Head of caudate nucleus (tissue), 42 donors: ENCODE measurements at regions not wholly inside any gene's neighbourhood (a gene's known extent, or its start where the extent isn't known, plus 50 kb on each side); places are given as distances from the start of the nearest gene placed in this dataset.
A peak's percentile ranks its signal among the peaks of the same experiment; 100 is the strongest.

ENCODE experiments used
- DNase-seq, 42 donors: peaks; one replicate each; pipeline versions ENCODE4 v3.0.0 to v3.0.0-alpha.2; 2020 to 2021; ENCODE audit warnings: mixed read lengths in 7 of 42
- intact Hi-C: fragments of 100-400 bp; cut with DNase I; formaldehyde crosslinking; loops from one replicate; pipeline ENCODE4 v1.15.0; 2022

DNA sequence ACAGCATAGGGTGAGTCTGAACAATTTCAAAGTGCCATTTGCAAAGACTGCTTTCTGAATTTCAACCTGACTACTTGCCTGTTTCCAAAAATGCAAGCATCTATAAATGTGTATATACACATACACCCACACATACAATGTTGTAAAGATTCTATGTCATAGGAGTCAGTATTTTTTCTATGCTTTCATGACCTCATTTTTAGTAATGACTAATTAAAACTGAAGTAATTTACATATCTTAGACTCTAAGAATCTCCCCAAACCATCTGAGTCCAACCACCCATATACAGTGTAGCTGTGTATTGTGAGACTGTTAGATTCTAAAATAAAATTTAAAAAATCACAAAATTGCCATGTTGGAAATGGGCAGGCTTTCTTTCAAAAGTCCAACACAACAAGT lies 162.0 kb upstream of the STK17B start:
- DNase-seq = no peak
- intact Hi-C loops = no loop called here

DNA sequence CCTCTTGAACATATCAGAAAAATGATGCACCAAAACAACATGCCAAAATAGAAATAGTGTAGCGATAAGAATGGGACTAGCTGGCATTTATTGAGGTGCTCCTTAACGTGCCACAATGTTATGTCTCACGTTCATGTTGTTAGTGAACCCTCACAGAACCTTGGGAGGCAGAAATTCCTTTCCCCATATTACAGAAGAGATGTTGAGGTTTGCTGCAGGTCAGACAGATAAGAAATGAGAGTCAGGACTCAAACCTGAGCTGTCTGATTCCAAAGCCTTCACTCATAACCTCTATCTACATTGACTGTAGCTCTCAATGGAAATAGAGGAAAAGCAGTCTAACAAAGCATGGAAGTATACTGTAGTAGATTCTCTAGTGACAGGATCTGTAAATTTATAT lies 163.3 kb upstream of the STK17B start:
- intact Hi-C loops = no loop called here
- no peak for DNase-seq

DNA sequence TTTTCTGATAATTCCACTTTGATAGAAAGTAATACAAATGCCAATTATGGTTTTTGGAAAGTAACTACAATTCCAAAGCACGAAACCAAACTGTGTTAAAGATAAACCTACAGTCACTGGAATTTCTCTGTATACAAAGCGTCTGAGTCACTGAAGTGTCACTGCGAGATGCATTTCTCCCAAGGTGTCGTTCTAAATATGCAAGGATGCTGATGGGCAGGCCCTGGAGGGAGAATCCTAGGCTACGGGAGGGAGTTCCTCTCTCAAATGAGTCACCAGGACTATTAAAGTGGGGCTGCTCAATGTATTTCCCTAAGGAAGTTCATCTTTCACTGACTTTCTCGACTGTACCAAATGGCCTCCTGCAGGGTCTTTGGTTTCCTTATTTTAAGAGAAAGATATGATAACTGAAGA lies 163.8 kb upstream of the STK17B start:
- no peak for DNase-seq
- intact Hi-C loops = no loop called here

DNA sequence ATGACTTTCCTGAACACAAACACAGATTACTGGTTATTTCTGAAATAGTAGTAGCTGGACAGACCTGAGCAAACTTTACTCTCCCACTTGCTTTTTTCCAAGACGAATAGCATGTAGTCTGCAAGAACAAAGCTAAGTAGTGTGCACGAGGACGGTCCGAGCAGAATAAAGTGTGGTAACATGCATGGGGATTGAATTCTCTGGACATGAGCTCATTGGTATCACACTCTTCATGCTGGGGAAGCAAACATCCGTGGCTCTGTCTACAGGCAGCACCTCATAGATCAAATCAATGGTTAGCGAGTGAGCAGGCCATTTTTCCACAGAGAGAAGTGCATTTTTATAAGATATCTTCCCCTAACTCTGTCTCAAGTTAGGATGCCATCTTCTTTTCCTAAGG lies 164.8 kb upstream of the STK17B start:
- intact Hi-C loops = no loop called here
- no peak for DNase-seq

DNA sequence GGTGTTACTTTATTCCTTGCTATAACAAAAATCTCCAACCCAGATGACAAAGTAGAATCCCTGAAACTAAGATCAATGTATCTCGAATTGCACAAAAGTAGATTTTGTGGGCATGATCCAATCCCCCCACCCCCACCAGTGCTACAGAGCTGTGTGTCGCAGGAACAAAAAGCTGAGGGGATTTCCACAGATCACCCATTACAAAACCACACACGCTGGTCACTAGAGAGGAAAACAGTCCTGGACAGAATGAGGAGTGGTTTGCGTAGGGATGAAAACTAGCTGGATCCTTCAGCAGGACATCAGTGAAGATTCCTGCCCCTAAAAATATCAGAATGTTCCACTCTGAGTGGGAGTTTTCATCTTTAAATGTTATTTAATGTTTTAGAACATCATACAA lies 165.3 kb upstream of the STK17B start:
- no peak for DNase-seq
- intact Hi-C loops = no loop called here

DNA sequence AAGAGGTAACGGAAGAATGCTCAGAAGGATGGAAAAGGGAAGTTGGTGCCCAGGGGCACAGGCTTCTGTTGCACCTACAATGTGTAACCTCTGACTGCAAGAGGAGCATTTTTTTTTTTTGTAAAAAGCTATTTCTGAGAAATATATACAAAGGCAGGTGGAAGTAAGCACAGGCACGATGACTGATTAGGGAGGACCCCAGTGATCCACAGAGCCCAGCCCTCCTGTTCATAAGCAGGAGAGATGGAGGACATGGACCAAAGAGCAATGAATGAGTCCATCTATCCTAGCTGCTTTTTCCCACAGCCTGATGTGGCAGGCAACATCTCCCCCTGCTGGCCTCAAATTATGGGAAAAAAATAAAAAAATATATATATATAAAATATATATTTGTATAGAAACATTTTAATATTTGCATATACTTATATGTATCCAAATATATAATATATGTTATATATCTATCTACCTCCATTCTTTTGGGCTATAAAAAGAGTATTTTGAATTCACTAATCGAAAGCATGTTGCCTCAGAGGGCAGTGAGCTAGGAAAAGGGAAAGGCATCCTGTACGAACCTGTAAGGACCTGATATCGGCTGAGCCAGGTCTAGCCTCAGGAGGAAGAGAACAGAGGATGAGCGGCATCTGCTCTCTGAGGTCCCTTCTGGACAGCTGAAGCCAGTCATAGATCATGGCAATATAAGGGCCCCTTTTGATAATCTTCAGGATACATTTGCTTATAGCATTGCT lies 166.0 kb upstream of the STK17B start:
- DNase-seq = peak in 5 of 42 donors; percentile 11 to 57 (median 20)
- intact Hi-C loops = no loop called here

DNA sequence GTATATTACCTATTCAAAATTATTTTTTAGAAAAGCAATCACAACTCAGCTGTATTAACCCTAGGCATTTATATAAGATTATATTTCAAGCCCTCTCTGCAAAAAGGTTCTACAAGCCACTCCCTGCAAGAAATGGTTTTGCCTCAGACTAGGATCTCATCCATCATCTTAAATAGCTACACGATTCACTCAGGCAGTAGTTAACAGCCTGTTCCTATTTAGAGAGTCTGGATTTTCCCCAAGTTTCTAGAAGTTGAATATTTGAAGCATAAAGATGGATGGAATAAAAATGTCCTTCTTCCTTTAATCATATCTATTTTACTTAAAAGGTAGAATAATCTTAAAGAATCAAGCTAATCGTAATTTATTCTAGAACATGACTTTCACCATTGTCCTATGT lies 167.1 kb upstream of the STK17B start:
- no peak for DNase-seq
- intact Hi-C loops = no loop called here

DNA sequence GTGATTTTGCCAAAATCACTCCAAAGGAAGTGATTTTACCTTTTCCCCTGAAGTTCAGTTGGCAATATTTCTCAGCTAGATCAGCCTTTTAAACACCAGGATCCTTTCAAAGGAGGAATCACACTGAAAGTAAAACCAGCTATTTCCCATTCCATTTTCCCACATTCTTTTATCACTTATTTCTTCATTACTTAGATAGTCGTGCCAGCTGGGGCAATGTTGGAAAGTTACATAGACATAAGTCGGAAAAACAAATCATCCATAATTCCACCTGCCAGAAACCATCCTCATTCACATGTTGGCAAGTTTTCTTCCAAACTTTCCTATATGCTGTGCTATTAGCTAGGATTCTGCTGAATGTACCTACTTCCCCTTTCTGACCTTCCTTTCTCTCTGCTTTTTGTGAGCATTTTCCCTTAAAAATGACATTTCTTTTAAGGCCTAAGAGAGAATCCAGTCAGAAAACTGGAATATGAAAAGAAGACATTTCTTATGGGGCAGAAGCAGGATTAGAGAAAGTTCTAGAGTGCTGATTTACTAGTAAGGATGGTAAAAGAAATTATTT lies 170.0 kb upstream of the STK17B start:
- intact Hi-C loops = no loop called here
- DNase-seq = no peak

DNA sequence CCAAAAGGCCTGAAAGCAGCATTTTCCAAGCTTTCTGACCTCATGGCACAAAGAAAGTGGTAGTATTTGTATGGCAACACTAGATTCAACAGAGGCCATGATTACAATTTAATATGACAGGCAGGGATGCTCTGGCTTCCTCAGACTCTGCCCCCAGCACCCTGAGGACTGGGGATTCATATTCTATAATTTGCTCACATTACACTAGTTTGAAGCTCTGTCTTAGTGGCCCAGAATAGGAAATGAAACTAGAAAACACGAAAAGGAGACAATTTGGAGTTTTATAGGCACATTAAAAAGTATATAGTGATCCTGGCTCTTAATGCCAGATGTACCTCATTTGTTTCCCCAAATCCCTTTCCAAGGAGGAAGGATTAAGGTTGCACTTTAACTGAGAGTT lies 173.0 kb upstream of the STK17B start:
- intact Hi-C loops = no loop called here
- DNase-seq = no peak

DNA sequence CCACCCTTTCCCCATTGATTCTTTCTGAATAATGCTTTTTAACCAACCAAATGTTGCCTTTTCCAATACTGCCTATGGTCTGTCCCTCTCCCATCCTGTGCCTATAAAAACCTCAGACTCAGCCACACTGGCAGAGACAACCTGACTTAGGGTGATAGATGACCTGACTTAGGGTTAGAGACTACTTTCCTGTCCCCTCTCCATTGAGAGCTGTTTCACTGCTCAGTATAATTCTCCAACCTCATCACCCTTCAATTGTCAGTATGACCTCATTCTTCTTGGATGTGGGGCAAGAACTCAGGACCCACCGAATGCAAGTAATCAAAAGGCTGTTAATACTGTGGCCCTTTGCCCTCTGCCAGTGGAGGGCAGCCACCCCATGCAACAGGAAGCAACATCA lies 182.3 kb upstream of the STK17B start:
- no peak for DNase-seq
- intact Hi-C loops = no loop called here

DNA sequence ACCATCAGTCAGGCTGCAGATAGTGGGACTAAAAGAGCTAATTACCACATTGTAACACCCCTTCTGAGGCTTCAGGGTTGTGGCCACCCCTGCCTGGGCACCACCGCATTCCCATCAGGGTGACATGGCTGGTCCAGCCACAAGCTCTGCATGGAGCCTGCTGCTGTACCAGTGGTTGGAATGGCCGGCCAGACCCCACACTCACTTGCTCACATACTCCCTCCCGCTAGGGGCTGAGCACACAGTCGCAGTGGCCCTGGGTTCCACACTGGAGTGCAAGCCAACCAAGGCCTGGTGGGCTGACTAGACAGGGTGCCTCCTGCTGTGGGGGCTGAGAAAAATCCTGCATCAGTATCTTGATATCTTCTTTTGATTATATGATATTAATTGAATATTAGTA lies 182.8 kb upstream of the STK17B start:
- intact Hi-C loops = no loop called here
- no peak for DNase-seq

DNA sequence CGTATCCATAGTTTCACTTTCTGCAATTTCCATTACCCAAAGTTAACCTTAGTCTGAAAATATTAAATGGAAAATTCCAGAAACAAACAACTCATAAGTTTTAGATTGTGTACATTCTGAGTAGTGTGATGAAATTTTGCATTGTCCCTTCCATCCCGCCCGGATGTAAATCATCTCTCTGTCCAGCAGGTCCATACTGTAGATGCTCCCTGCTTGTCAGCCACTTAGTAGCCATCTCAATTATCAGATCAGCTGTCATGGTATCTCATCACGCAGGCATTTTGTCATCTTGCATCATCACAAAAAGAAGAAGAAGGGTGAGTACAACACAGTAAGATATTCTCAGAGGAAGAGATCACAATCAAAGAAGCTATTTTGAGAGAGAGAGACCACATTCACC lies 185.0 kb upstream of the STK17B start:
- no peak for DNase-seq
- intact Hi-C loops = no loop called here

DNA sequence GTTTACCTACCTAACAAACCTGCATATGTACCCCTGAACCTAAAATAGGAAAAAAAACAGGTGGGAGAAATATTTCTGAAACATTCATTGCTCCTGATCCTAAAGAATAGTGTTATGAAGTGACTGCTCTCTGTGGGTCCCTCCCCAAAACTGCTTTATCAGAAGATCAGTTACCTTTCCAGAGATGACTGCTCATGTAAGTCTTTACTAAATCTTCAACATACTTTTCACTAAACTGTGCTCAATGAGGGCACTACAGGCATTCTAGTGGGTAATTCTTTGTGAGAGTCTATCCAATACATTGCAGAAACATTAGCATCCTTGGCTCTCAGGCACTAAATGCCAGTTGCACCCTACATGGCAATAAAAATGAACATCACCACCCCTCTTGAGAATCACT lies 189.3 kb upstream of the STK17B start:
- intact Hi-C loops = no loop called here
- DNase-seq = no peak

DNA sequence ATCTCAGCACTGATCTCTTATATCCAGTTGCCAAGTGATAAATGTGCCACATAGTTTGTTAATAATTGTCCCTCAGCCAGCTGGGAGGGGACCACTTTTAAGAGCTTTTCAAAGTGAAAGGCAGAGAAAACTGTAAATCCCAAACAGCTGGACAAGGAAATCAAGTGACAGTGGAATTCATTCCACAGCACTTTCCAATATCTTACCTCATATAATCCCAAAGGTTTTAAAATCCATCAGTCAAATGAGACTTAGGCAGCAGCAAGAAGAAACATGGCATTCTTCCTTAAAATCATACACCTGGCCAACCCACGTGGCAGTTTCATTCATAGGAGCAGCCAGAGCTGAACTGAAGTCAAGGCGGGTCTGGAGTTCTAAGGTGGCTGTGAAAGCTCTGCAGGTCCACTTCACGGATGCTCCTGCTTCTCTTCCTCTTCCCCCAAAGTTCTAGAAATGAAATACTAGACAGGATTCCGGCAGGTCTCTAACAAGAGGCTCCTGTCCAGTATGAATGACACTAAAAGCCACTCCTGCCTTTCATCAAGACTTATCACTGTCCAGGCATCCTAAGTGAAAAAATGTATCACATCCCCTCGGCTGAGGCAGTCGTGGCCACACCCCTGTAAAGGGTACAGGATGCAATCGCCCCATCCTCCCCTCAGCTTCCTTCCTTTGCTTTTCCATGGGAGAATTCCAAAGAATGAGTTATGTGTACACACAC lies 190.4 kb upstream of the STK17B start:
- intact Hi-C loops = no loop called here
- no peak for DNase-seq

DNA sequence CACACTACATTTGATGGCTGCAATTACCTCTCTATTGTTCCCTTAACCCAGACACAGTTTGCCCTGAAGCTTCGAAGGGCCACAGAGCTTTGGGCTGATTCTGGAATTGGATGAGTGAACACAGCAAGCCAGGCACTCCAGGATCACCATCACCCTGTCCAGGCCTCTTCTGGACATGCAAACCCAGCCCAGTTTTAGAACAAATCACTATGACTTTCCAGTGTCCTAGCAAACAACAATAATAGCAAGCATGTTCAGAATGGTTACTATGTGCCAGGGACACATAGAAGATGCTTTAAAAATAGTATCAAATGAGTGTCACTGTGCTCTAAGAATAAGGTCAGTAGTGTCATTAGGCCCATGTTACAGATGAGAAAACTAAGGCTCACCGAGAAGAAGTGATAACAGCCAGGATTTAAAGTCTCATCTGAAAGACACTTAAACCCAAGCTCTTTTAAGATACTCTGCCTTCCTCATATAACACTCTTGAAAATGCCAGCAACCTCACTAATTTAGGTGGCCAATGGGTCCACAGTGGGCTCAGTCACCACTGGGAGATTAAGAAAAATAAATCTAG lies 191.7 kb upstream of the STK17B start:
- intact Hi-C loops = no loop called here
- no peak for DNase-seq

DNA sequence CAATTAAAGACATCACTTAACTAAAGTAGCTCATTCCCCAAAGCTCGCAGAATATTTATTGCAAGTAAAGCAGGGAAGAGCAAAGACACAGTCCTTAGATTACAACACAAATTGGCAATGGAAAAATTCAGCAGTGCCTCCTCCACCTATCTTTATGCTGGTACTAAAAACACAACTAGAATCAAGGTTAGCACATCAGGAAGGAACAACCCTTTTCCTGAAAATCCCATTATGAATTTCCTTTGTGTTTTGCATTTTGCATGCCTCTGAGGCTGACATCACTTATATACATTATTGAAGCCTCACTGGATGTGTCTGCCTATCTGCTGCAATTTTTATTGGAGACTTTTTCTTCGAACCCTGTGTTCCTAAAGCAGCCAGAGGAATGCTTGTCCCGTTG lies 193.8 kb upstream of the STK17B start:
- intact Hi-C loops = no loop called here
- no peak for DNase-seq

DNA sequence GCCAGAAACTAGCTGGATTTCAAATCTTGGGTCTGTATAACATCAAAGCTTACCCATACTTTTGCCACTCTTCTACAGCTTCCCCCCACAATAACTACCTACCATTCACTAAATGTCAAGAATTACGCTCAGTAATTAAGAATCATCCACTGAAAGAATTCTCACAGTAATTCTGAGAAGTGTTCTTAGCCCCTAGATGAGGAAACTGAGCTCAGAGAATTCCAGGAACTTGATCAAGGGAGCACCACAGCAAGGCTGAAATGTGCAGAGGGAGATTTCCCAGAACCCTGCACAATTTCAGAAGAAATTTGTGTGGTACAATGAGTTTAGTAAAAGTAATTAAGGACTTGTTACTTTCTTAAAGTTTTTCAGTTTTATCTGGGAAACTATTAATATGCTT lies 194.5 kb upstream of the STK17B start:
- intact Hi-C loops = no loop called here
- no peak for DNase-seq

DNA sequence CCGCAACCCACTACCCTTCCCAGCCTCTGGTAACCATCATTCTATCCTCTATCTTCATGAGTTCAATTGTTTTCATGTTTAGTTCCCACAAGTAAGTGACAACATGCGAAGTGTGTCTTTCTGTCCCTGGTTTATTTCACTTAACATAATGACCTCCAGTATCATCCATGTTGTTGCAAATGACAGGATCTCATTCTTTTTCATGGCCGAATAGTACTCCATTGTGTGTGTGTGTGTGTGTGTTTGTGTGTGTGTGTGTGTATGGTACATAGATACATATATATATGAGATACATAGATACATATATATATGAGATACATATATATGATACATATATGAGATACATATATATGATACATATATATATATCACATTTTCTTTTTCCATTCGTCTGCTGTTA lies 196.3 kb upstream of the STK17B start:
- no peak for DNase-seq
- intact Hi-C loops = no loop called here

DNA sequence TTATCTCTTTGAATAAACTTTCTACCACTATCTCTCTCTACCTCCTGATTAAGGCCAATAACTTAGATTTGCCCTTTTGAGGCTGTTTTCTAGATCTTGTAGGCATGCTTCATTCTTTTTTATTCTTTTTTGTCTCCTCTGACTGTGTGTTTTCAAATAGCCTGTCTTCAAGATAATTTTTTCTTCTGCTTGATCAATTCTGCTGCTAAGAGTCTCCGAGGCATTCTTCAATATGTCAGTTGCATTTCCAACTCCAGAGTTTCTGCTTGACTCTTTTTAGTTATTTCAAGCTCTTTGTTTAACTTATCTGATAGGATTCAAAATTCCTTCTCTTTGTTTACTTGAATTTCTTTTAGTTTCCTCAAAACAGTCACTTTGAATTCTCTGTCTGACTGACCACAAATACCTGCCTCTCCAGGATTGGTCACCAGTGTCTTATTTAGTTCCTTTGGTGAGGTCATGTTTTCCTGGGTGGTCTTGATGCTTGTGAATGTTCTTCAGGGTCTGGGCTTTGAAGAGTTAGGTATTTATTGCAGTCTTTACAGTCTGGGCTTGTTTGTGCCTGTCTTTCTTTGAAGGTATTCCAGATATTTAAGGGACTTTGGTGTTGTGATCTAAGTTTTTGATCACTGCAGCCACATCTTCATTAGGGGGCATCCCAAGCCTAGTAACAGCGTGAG lies 197.3 kb upstream of the STK17B start:
- intact Hi-C loops = no loop called here
- no peak for DNase-seq

DNA sequence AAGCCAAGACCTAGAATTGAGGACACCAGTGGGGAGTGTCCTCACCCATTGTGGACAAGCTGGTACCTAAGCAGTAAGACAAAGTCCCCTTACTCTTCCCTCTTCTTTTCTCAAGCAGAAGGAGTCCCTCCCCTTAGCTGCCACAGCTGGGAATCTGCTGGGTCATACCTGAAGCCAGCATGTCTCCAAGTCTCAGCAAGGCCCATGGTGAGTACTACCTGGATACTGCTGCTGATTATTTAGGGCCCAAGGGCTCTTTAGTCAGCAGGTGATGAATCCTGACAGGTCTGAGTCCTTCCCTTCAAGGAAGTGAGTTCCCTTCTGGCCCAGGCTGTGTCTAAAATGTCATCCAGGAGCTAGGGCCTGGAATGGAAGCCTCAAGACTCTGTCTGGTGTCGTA lies 198.6 kb upstream of the STK17B start:
- intact Hi-C loops = no loop called here
- DNase-seq = no peak
